ENCODE measurements at regions not wholly inside any gene's neighbourhood (a gene's known extent, or its start where the extent isn't known, plus 50 kb on each side); places are given as distances from the start of the nearest gene placed in this dataset.

DNA sequence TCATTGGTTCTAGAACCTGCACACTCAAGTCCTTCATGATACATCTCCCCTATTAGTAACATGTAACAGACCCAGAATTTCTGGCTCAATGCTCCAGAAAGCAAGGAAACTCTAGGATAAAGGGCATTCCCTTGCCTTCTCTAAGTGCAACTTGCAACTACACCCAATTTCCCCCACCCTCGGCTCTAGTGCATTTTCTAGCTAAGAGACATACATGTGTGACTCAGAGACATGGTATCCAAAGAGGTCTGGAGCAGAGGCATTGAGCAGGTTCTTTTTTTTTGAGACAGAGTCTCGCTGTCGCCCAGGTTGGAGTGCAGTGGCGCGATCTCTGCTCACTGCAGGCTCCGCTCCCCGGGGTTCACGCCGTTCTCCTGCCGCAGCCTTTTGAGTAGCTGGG, 132.9 kb downstream of the ZC3H11B start:
- TF ChIP-seq, protein P1, sequence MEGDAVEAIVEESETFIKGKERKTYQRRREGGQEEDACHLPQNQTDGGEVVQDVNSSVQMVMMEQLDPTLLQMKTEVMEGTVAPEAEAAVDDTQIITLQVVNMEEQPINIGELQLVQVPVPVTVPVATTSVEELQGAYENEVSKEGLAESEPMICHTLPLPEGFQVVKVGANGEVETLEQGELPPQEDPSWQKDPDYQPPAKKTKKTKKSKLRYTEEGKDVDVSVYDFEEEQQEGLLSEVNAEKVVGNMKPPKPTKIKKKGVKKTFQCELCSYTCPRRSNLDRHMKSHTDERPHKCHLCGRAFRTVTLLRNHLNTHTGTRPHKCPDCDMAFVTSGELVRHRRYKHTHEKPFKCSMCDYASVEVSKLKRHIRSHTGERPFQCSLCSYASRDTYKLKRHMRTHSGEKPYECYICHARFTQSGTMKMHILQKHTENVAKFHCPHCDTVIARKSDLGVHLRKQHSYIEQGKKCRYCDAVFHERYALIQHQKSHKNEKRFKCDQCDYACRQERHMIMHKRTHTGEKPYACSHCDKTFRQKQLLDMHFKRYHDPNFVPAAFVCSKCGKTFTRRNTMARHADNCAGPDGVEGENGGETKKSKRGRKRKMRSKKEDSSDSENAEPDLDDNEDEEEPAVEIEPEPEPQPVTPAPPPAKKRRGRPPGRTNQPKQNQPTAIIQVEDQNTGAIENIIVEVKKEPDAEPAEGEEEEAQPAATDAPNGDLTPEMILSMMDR (IDR thresholded peaks at IDR 0.05) = no peak
- TF ChIP-seq POLR2A (IDR thresholded peaks at IDR 0.05) = no peak

Data from adrenal gland (tissue), 5 donors.